GM12878 (cell line): ENCODE measurements at regions not wholly inside any gene's neighbourhood (a gene's known extent, or its start where the extent isn't known, plus 50 kb on each side); places are given as distances from the start of the nearest gene placed in this dataset.

Experiments
- ATAC-seq: fragments of 200-7000 bp; cut with Tn5 transposase; 3 replicates; pipeline ENCODE4 v1.9.1; 2020; ENCODE audit warnings: mild to moderate bottlenecking, moderate library complexity
- BruUV-seq: library from RNA; stranded (reverse); fragments of 400-500 nt; replicated peaks from 2 replicates; lab custom pipeline; 2021; lab: Mats Ljungman, UMichigan
- CTCF ChIA-PET: fragments of 300-600 bp; sonication (Branson Sonifier 250); formaldehyde crosslinking; extraction: SDS; loops from one replicate; lab custom pipeline; 2021; ENCODE audit warnings: inconsistent platforms; lab: Yijun Ruan, JAX
- POLR2A ChIA-PET: fragments of 350-600 bp; formaldehyde crosslinking; extraction: SDS; loops from one replicate; lab custom pipeline; 2021; ENCODE audit warnings: inconsistent platforms; lab: Charles Lee
- RAD21 ChIA-PET: fragments of 300-600 bp; sonication (Branson Sonifier 250); formaldehyde crosslinking; loops from one replicate; lab custom pipeline; 2023; ENCODE audit warnings: antibody characterized with exemption; ENCODE audit not compliant: unreplicated experiment; lab: Charles Lee
- SMC1A ChIA-PET: fragments of 300-600 bp; sonication (Branson Sonifier 250); formaldehyde crosslinking; loops from one replicate; lab custom pipeline; 2023; ENCODE audit not compliant: unreplicated experiment, uncharacterized antibody; lab: Charles Lee
- DNase-seq: peaks from one replicate; pipeline ENCODE4 v3.0.0-alpha.2; 2011; ENCODE audit warnings: low read depth, low spot score
- FAIRE-seq: peaks from 3 replicates; lab custom pipeline; 2011; peaks lifted over from hg19 to GRCh38; lab: Jason Lieb, UNC
- H2AFZ ChIP-seq: 2 replicates; pipeline ENCODE4 v1.6.0; 2011; ENCODE audit warnings: low read depth, low read length, control low read depth; ENCODE audit not compliant: control insufficient read depth
- H3K27ac ChIP-seq: 2 replicates; pipeline ENCODE4 v1.5.1; 2011; ENCODE audit warnings: control low read depth; ENCODE audit not compliant: control insufficient read depth, insufficient read depth
- H3K27me3 ChIP-seq, 2 experiments: replicated peaks in 1 of 2; 2 replicates each; pipeline versions ENCODE4 v1.6.0 to v1.6.1; 2011; ENCODE audit warnings: low read length in 1 of 2; ENCODE audit not compliant: control insufficient read depth in 2 of 2, insufficient read depth in 2 of 2
- H3K36me3 ChIP-seq, 2 experiments: 2 replicates each; pipeline ENCODE4 v1.5.1; 2011; ENCODE audit warnings: low read length in 1 of 2; ENCODE audit not compliant: control insufficient read depth in 2 of 2, insufficient read depth in 2 of 2
- H3K4me1 ChIP-seq: 2 replicates; pipeline ENCODE4 v1.6.1; 2011; ENCODE audit warnings: mild to moderate bottlenecking, low read length, moderate library complexity, mixed read lengths; ENCODE audit not compliant: control insufficient read depth, insufficient read depth
- H3K4me2 ChIP-seq: 2 replicates; pipeline ENCODE4 v1.6.0; 2011; ENCODE audit warnings: control low read depth; ENCODE audit not compliant: control insufficient read depth, insufficient read depth
- H3K4me3 ChIP-seq: fragments of 200-600 bp; sonication (generic); 2 replicates; pipeline ENCODE4 v1.5.1; 2016
- H3K79me2 ChIP-seq: 2 replicates; pipeline ENCODE4 v1.6.0; 2011; ENCODE audit warnings: low read length; ENCODE audit not compliant: control insufficient read depth, insufficient read depth
- H3K9ac ChIP-seq: 2 replicates; pipeline ENCODE4 v1.8.0; 2011; ENCODE audit warnings: low read length, control low read depth, mixed read lengths; ENCODE audit not compliant: control insufficient read depth, insufficient read depth
- H3K9me3 ChIP-seq: replicated peaks from 3 replicates; pipeline ENCODE4 v1.5.1; 2011; ENCODE audit warnings: mild to moderate bottlenecking, low read length; ENCODE audit not compliant: control insufficient read depth, insufficient read depth
- H4K20me1 ChIP-seq: 2 replicates; pipeline ENCODE4 v1.6.0; 2011; ENCODE audit not compliant: control insufficient read depth, insufficient read depth
- ATF3 ChIP-seq: IDR thresholded peaks from 2 replicates; pipeline ENCODE4 v1.6.1; 2011; ENCODE audit warnings: low read depth, mild to moderate bottlenecking, low read length, moderate library complexity, borderline replicate concordance; ENCODE audit errors: extremely low read depth
- BCL11A ChIP-seq: IDR thresholded peaks from 2 replicates; pipeline ENCODE4 v1.6.1; 2011; ENCODE audit warnings: low read depth, low read length
- CHD4 ChIP-seq: fragments of 200-600 bp; sonication (generic); IDR thresholded peaks from 2 replicates; pipeline ENCODE4 v1.6.1; 2016; ENCODE audit warnings: mild to moderate bottlenecking
- E4F1 ChIP-seq: fragments of 450-650 bp; IDR thresholded peaks from 2 replicates; pipeline ENCODE4 v1.6.1; 2018; ENCODE audit warnings: borderline replicate concordance, mild to moderate bottlenecking; ENCODE audit not compliant: partially characterized antibody
- GABPA ChIP-seq: IDR thresholded peaks from 2 replicates; pipeline ENCODE4 v1.6.1; 2014; ENCODE audit warnings: antibody characterized with exemption, low read depth, mild to moderate bottlenecking, inconsistent platforms
- JUNB ChIP-seq: IDR thresholded peaks from 2 replicates; pipeline ENCODE4 v1.6.1; 2016; ENCODE audit warnings: antibody characterized with exemption, mild to moderate bottlenecking
- KAT2A ChIP-seq: conservative IDR thresholded peaks from 2 replicates; pipeline ENCODE4 v1.6.1; 2011; ENCODE audit warnings: low read depth, low read length; ENCODE audit not compliant: control insufficient read depth
- MEF2B ChIP-seq: fragments of 450-650 bp; IDR thresholded peaks from 2 replicates; pipeline ENCODE4 v1.6.1; 2018; ENCODE audit warnings: mild to moderate bottlenecking, moderate library complexity; ENCODE audit not compliant: partially characterized antibody, poor library complexity, severe bottlenecking
- RELB ChIP-seq: fragments of 450-650 bp; IDR thresholded peaks from 2 replicates; pipeline ENCODE4 v1.6.1; 2017; ENCODE audit warnings: low read depth, mild to moderate bottlenecking, moderate library complexity
- SIX5 ChIP-seq: IDR thresholded peaks from 2 replicates; pipeline ENCODE4 v1.6.1; 2011; ENCODE audit warnings: mild to moderate bottlenecking, low read depth, low read length, moderate library complexity; ENCODE audit not compliant: severe bottlenecking
- TCF12 ChIP-seq: IDR thresholded peaks from 2 replicates; pipeline ENCODE4 v1.6.1; 2011; ENCODE audit warnings: low read depth, mild to moderate bottlenecking, low read length
- TCF3 ChIP-seq: IDR thresholded peaks from 2 replicates; pipeline ENCODE4 v1.6.1; 2012; ENCODE audit warnings: low read depth, mild to moderate bottlenecking, low read length, borderline replicate concordance; ENCODE audit not compliant: insufficient read depth
- ZSCAN29 ChIP-seq: fragments of 450-650 bp; IDR thresholded peaks from 2 replicates; pipeline ENCODE4 v1.6.1; 2017; ENCODE audit warnings: mild to moderate bottlenecking, moderate library complexity
- WGBS: methylation state at CpG from one replicate; pipeline ENCODE4 v1.1.6; 2016; ENCODE audit warnings: low lambda C conversion rate; ENCODE audit not compliant: insufficient replicate concordance, insufficient coverage; ENCODE audit errors: missing lambda C conversion rate; 5-methylcytosine and 5-hydroxymethylcytosine counted together
- in situ Hi-C: fragments of 300-500 bp; cut with MboI; formaldehyde crosslinking; loops from 9 replicates; pipeline ENCODE4 v1.14.3; 2018; ENCODE audit warnings: mixed read lengths
- intact Hi-C: fragments of 100-400 bp; cut with micrococcal nuclease; formaldehyde crosslinking; loops from one replicate; pipeline ENCODE4 v1.14.2; 2022; ENCODE audit not compliant: unreplicated experiment

GRCh38 chr1:13927736-13928135 lies 227.7 kb downstream of the PRDM2 start:
- TF ChIP-seq TCF3 (no peak), SIX5 (no peak), ZSCAN29 (no peak), MEF2B (no peak), TCF12 (no peak), GABPA (no peak), KAT2A (no peak)
- TF ChIP-seq, all 136 proteins: peak for 0
- POLR2A ChIA-PET, result no interaction called here
- intact Hi-C loops (no loop called here), in situ Hi-C loops (no loop called here)
- no peaks in the 10 kb centered on the region; a peak in 1 of 4 replicates for H3K27me3 ChIP-seq
- H3K4me1 ChIP-seq, result no peaks in the 10 kb centered on the region
- ATAC-seq, result no peak
- RAD21 ChIA-PET, result no interaction called here
- H4K20me1 ChIP-seq, result no peaks in the 10 kb centered on the region
- no peak overlapping the region for H3K4me3 ChIP-seq
- no peaks in the 10 kb centered on the region for H3K79me2 ChIP-seq
- no peak overlapping the region for H3K9ac ChIP-seq
- FAIRE-seq, result no peak
- SMC1A ChIA-PET, result no interaction called here
- H3K9me3 ChIP-seq, result no peaks in the 10 kb centered on the region
- CTCF ChIA-PET, result interaction anchor here (1.2 kb wide), 1 partner anchor 38 kb away, joined by 3 read pairs; no protein-coding TSS in a partner anchor
- no TSS peak for BruUV-seq
- no peak overlapping the region for H3K27ac ChIP-seq
- 28% methylated on average over 3 of the region's 3 CpGs for WGBS
- DNase-seq, result no peak
- no peak overlapping the region for H3K4me2 ChIP-seq
- no peaks in the 10 kb centered on the region for H3K36me3 ChIP-seq
- H2AFZ ChIP-seq, result no peak overlapping the region

GRCh38 chr1:13929313-13929712 lies 229.3 kb downstream of the PRDM2 start:
- ATAC-seq, result no peak
- ChIA-PET RAD21 (interaction anchor here (0.6 to 0.9 kb wide), 2 partner anchors 318 to 1118 kb away, joined by 3 read pairs; no protein-coding TSS in a partner anchor), SMC1A (interaction anchor here (0.9 kb wide), 1 partner anchor 9 kb away, joined by 3 read pairs; no protein-coding TSS in a partner anchor), CTCF (interaction anchor here (0.7 to 0.9 kb wide), 2 partner anchors 101 to 1176 kb away, joined by 3 read pairs; no protein-coding TSS in a partner anchor), POLR2A (no interaction called here)
- BruUV-seq, result no TSS peak
- H3K79me2 ChIP-seq, result no peaks in the 10 kb centered on the region
- DNase-seq, result no peak
- H3K27me3 ChIP-seq, result no peaks in the 10 kb centered on the region; a peak in 1 of 4 replicates
- no peaks in the 10 kb centered on the region for H3K9me3 ChIP-seq
- intact Hi-C loops (no loop called here), in situ Hi-C loops (no loop called here)
- TF ChIP-seq JUNB (no peak), RELB (no peak), CHD4 (no peak), E4F1 (no peak), BCL11A (no peak), ATF3 (no peak)
- H3K36me3 ChIP-seq, result no peaks in the 10 kb centered on the region
- no peaks in the 10 kb centered on the region for H4K20me1 ChIP-seq
- no peak overlapping the region for H3K27ac ChIP-seq
- H3K4me3 ChIP-seq, result no peak overlapping the region
- H2AFZ ChIP-seq, result no peak overlapping the region
- no peak overlapping the region for H3K4me2 ChIP-seq
- no peak for FAIRE-seq
- no peaks in the 10 kb centered on the region for H3K4me1 ChIP-seq
- no peak overlapping the region for H3K9ac ChIP-seq
- WGBS, result 28% methylated on average over 5 of the region's 5 CpGs
